ENCODE measurements at regions not wholly inside any gene's neighbourhood (a gene's known extent, or its start where the extent isn't known, plus 50 kb on each side); places are given as distances from the start of the nearest gene placed in this dataset.
"Not testable (repeated sequence)": the region's sequence is repeated elsewhere in the genome, so short reads cannot be mapped to it uniquely, and the experiment has no call there.

DNA sequence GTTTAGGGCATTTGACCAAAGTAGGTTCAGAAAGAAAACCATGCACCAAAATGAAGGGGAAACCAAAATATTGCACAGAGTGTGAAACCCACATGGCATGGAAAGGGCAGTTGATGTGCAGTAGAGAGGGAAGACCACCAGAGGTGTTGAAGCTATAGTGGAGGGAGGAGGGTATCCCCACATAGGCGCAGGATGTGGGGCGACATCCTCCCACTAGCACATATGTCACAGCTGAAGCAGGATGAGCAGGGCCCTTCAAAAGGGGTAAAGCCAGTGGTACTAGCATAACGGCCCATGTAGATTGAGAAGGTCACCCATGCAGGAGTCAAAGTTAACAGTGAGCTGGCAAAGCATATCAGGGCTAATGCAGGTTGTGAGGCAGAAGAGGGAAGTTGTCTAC, 563.5 kb downstream of the RPIA start:
- H3K9me3 Mint-ChIP-seq; H3K4me3 Mint-ChIP-seq; intact Hi-C loops (cut with micrococcal nuclease); H3K4me1 Mint-ChIP-seq (ENCODE audit: low read depth); H3K36me3 Mint-ChIP-seq (ENCODE audit: low read depth); H3K27me3 Mint-ChIP-seq; H3K27ac Mint-ChIP-seq: not testable (repeated sequence)

DNA sequence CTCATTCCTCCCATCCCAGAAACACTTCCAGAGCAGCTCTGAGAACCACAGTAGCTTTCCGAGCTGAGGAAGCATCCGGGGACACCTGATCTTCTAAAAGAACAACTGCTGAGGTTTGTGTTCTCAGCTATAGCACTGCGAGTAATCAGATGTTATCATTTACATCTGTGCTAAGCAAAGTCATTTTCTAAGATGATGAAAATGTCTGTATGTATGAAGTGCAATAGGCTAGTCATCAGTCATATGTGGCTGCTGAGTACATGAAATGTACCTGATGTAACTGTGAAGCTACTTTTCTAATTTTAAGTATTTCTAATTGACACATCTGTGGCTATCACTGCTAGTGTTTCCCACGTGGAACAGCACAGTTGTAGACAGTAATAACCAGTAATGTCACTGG, 582.0 kb downstream of the RPIA start:
- H3K36me3 Mint-ChIP-seq (ENCODE audit: low read depth) = not testable (repeated sequence)

DNA sequence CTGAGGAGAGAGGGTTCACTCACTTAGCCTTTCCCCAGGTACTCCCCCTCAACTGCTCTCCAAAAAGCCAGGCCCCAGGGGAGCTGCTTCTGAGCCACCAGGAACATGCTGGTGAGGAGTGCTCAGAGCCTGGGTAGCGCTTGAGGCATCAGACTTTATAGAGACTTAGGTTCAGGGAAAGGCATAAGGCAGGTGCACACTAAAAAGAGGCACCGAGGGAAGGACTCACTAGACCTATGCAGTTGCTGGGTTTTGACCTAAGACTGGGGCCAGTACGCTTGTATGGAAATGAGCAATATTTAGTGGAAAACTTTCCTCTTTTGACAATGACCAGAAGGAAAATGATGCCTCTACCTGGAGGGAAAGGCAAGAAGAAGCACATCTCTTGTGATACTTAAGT, 589.1 kb downstream of the RPIA start:
- H3K4me3 Mint-ChIP-seq; H3K36me3 Mint-ChIP-seq (ENCODE audit: low read depth); H3K27ac Mint-ChIP-seq; intact Hi-C loops (cut with micrococcal nuclease); H3K4me1 Mint-ChIP-seq (ENCODE audit: low read depth); H3K27me3 Mint-ChIP-seq; H3K9me3 Mint-ChIP-seq: not testable (repeated sequence)

More for the DNA sequence above, 582.0 kb downstream of the RPIA start:
- H3K4me3 Mint-ChIP-seq; H3K9me3 Mint-ChIP-seq; H3K27me3 Mint-ChIP-seq; H3K27ac Mint-ChIP-seq; H3K4me1 Mint-ChIP-seq (ENCODE audit: low read depth); intact Hi-C loops (cut with micrococcal nuclease): not testable (repeated sequence)

DNA sequence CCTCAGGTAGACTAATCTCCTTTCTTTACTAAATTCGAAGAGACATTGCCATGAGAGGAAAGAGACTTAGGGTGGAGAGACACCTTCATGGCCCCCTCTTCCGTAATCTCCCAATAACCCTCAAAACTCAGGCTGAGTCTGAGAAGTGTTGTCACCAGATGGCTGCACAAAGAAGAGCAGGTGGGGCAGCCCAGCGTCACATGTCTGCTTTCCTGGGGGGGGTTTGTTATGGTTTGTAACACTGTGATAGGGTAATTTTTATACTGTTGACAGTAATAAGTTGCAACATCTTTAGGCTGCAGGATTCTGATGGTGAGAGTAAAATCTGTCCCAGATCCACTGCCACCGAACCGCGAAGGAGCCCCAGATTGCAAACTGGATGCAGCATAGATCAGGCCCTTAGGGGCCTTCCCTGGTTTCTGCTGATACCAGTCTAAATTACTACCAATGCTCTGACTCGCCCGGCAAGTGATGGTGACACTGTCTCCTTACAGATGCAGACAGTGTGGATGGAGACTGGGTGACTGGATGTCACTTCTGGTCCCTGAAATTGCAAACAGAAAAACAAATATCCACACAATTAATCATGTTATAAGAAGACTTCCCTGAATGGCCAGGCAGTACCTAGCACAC, 595.1 kb downstream of the RPIA start:
- H3K36me3 Mint-ChIP-seq (ENCODE audit: low read depth); H3K27me3 Mint-ChIP-seq; intact Hi-C loops (cut with micrococcal nuclease); H3K4me3 Mint-ChIP-seq; H3K27ac Mint-ChIP-seq; H3K4me1 Mint-ChIP-seq (ENCODE audit: low read depth); H3K9me3 Mint-ChIP-seq: not testable (repeated sequence)

DNA sequence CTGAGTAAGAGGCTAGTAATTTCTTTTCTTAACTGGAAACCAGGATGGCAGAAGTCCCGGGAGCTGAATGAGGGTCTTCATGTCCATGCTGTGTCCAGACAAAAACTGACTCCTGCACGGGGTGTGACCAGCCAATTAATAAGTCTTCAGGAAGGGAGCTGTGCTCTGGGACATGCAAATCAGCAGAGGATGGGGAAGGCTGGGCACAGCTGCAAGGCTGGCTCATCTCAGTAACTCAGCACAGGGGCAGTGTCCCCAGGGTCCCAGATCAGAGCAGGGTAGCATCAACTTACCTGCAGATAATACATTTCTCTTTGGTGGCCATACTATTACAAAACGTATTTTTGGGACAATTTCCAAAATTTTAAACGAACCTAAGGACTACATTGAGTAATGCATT, 595.6 kb downstream of the RPIA start:
- H3K4me1 Mint-ChIP-seq (ENCODE audit: low read depth); intact Hi-C loops (cut with micrococcal nuclease); H3K4me3 Mint-ChIP-seq; H3K9me3 Mint-ChIP-seq; H3K27ac Mint-ChIP-seq; H3K27me3 Mint-ChIP-seq; H3K36me3 Mint-ChIP-seq (ENCODE audit: low read depth): not testable (repeated sequence)

DNA sequence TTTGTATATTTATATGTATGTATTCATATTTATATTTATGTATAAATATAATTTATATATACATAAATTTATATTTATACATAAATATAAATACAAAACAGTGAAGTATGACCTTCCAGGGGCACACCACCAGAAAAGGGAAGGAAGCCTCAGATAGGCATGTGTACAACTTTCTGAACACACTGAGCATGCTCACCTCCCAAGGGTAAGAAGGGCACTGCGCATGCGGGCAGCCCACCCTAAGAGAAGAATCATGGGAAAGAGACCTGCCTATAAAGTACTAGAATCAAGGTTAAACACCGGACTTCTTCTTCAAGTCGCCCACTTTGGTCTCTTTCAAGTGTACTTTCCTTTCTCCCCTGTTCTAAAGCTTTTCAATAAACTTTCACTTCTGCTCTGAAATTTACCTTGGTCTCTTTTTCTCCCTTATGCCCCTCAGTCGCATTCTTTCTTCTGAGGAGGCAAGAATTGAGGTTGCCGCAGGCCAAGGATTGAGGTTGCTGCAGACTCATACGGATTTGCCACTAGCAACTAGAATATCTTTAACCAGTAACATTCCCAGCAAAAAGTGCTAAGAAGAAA, 600.3 kb downstream of the RPIA start:
- H3K36me3 Mint-ChIP-seq (ENCODE audit: low read depth); H3K4me1 Mint-ChIP-seq (ENCODE audit: low read depth); H3K27me3 Mint-ChIP-seq; H3K9me3 Mint-ChIP-seq; intact Hi-C loops (cut with micrococcal nuclease); H3K4me3 Mint-ChIP-seq; H3K27ac Mint-ChIP-seq: not testable (repeated sequence)

DNA sequence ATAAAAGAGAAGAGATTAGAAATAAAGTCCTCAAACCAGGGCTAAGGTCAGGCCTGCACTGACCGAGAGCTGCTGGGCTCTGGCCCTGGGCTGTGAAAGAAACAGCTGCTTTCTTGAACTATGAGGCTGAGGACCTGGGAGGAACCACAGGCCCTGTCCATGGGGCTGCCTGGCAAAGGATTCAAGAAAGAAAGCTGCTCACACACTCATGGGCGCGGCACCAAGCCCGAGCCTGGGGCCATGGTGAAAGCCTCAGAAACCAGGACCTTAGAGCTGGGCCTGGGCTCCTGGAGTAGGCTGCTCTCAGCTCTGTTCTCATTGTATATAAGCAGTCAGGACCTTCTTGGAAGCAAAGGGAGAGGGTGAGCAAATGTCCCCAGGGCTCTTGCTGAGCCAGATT, 601.9 kb downstream of the RPIA start:
- H3K36me3 Mint-ChIP-seq (ENCODE audit: low read depth); intact Hi-C loops (cut with micrococcal nuclease); H3K27ac Mint-ChIP-seq; H3K9me3 Mint-ChIP-seq; H3K4me3 Mint-ChIP-seq; H3K27me3 Mint-ChIP-seq; H3K4me1 Mint-ChIP-seq (ENCODE audit: low read depth): not testable (repeated sequence)

DNA sequence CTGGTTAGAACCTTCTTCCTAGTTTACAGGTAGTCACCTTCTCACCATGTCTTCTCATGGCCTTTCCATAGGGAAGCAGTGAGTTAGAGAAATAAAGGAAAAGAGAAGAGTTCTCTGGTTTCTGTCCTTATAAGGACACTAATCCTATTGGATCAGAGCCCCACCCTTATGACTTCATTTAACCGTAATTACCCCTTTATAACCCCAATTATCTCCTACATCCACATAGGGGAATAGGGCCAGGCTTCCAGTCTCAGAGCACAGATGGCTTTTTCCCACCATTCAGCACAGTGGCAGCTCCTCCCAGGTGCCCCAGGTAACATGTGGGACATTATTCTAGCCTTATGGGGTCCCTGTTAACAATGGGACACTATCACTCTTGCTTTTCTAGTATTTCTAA, 602.9 kb downstream of the RPIA start:
- intact Hi-C loops (cut with micrococcal nuclease); H3K4me1 Mint-ChIP-seq (ENCODE audit: low read depth); H3K9me3 Mint-ChIP-seq; H3K27me3 Mint-ChIP-seq; H3K27ac Mint-ChIP-seq; H3K4me3 Mint-ChIP-seq; H3K36me3 Mint-ChIP-seq (ENCODE audit: low read depth): not testable (repeated sequence)

DNA sequence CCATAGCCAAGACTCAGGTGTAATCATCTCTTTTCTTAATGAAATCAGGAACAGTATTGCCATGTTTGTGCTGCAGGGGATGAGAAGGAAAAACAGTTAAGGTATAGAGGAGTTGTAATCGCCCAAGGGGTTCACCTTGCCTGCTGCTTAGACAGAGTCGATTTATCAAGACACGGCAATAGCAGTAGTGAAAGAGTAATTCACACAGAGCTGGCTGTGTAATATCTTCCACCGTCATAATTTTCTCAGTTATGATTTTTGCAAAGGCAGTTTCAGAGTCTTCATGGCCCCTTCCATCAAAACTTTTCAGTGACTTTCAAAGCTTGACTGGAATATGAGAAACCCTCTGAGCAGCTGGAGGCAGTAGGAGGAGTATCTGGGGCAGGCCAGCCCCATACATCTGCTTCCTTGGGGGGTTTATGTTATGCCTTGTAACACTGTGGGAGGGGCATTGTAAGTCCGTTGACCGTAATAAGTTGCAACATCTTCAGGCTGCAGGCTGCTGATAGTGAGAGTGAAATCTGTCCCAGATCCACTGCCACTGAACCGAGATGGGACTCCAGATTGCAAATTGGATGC, 605.4 kb downstream of the RPIA start:
- H3K27me3 Mint-ChIP-seq; H3K27ac Mint-ChIP-seq; intact Hi-C loops (cut with micrococcal nuclease): not testable (repeated sequence)

DNA sequence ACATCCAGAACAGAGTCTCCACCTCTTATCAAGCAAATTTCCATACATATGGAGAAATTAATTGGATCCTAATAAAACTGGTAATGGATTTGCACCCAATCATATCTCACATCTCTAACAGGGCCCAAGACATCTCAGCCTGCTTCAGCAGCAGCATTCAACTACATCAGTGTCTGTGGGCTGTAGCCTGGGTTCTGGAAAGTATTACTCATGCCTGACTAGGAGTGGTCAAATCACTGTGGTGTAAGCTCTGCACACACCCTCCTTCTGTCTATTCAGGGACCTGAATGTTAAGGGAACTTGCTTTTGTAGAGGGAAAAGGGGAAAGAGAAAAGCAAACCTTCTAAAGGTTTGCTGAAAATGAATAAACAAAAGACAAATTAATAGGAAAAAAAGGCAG, 607.7 kb downstream of the RPIA start:
- intact Hi-C loops (cut with micrococcal nuclease); H3K36me3 Mint-ChIP-seq (ENCODE audit: low read depth); H3K9me3 Mint-ChIP-seq; H3K4me3 Mint-ChIP-seq; H3K27ac Mint-ChIP-seq; H3K4me1 Mint-ChIP-seq (ENCODE audit: low read depth); H3K27me3 Mint-ChIP-seq: not testable (repeated sequence)

More for the DNA sequence above, 605.4 kb downstream of the RPIA start:
- not testable (repeated sequence) for H3K4me1 Mint-ChIP-seq (ENCODE audit: low read depth); H3K36me3 Mint-ChIP-seq (ENCODE audit: low read depth); H3K9me3 Mint-ChIP-seq; H3K4me3 Mint-ChIP-seq

DNA sequence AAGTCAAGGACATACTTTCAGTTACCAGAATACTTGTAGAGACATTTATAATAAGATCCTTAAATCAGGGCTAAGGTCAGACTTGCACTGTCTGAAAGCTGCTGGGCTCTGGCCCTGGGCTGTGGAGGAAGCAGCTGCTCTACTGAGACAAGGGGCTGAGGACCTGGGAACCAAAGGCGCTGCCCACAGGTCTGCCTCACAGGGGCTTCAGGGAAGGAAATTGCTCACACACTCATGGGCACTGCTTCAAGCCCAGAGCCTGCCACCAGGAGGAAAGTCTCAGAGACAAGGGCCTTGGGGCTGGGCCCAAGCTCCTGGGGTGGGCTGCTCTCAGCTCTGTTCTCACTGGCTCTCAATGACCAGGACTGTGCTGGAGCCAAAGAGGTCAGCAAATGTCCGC, 614.1 kb downstream of the RPIA start:
- H3K36me3 Mint-ChIP-seq (ENCODE audit: low read depth); H3K4me1 Mint-ChIP-seq (ENCODE audit: low read depth); intact Hi-C loops (cut with micrococcal nuclease); H3K9me3 Mint-ChIP-seq; H3K27ac Mint-ChIP-seq; H3K4me3 Mint-ChIP-seq; H3K27me3 Mint-ChIP-seq: not testable (repeated sequence)

DNA sequence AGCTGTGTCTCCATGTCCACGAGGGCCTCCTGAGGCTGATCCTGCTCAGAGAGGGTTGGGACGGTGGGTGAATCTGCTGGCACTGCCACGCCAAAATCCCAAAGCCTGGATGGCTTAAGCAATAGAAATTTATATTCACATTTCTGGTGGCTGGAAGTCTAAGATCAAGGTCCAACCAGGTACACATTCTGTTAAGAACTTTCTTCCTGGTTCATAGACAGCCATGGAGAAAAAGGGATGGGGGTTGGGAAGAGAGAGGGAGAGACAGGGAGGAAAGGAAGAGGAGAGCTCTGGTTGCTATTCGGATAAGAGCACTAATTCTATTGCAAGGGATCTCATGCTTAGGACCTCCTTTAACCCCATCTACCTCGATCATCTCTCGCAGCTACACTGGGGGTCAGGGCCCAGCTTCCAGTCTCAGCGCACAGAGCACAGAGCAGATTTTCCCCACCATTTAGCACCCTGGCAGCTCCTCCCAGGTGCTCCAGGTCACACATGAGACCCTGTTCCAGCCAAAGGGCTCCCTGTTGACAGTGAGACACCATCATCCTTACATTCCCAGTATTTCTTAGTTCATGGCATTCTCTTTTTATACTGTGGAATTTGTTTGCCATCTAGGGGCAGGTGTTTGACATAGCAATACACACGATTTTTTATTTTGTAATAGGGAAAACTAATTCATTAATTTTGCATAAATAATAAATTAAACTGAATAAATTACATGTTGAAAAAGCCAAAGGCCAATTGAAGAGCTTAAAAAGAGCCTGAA, 615.6 kb downstream of the RPIA start:
- H3K4me1 Mint-ChIP-seq (ENCODE audit: low read depth); H3K27ac Mint-ChIP-seq; H3K36me3 Mint-ChIP-seq (ENCODE audit: low read depth); H3K27me3 Mint-ChIP-seq; intact Hi-C loops (cut with micrococcal nuclease); H3K4me3 Mint-ChIP-seq; H3K9me3 Mint-ChIP-seq: not testable (repeated sequence)

DNA sequence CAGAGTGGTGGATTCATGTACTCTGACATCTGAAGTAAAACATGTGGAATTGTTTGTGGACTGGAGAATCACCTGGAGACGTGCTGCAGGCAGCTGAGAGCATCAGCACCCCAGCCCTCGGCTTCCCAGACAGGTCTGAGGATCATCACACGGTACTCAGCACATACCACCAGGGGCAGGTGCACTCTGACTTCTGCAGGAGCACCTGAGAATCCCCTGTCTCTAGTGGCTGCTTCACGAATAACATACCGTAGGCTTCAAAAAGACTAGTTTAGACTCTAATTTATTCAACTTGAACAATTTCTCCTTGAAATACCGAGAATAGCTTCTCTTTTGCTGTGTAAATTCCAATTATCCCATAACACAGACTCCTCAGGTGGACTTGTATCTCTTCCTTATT, 627.5 kb downstream of the RPIA start:
- H3K36me3 Mint-ChIP-seq (ENCODE audit: low read depth); intact Hi-C loops (cut with micrococcal nuclease); H3K27me3 Mint-ChIP-seq; H3K27ac Mint-ChIP-seq; H3K4me3 Mint-ChIP-seq; H3K4me1 Mint-ChIP-seq (ENCODE audit: low read depth); H3K9me3 Mint-ChIP-seq: not testable (repeated sequence)

DNA sequence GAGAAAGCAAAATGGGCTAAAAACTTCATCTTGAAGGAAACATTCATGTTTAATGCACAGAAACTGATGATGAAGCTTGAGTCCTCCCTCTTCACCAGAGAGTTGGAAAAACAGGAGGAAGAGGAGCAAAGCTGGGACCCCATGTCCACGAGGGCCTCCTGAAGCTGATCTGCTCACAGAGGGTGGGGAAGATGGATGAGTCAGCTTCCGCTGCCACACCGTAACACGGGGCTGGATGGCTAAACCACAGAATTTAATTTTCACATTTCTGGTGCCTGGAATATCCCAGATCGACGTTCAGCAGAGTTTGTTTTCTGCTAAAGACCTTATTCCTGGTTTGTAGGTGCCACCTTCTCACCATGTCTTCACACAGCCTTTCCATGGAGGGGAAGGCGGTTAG, 634.4 kb downstream of the RPIA start:
- H3K4me1 Mint-ChIP-seq (ENCODE audit: low read depth); intact Hi-C loops (cut with micrococcal nuclease); H3K27me3 Mint-ChIP-seq; H3K9me3 Mint-ChIP-seq; H3K36me3 Mint-ChIP-seq (ENCODE audit: low read depth); H3K4me3 Mint-ChIP-seq; H3K27ac Mint-ChIP-seq: not testable (repeated sequence)

DNA sequence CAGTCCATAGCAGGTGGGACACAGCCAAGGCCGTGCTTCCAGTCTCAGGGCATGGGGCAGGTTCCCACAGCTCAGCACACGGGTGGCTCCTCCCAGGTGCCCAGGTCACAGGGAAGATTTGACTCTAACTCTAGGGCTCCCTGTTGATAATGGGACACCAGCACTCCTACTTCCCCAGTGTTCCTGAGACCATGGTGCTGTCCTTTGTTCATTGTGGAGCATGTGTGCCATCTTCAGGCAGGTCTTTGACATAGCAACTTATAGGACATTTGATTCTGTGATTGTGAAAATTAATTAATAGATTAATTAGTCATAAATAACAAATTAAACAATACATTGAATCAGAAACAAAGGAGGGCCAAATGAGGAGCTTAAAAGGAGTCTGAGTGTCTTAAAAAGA, 635.0 kb downstream of the RPIA start:
- H3K27me3 Mint-ChIP-seq; H3K4me3 Mint-ChIP-seq; intact Hi-C loops (cut with micrococcal nuclease); H3K27ac Mint-ChIP-seq; H3K9me3 Mint-ChIP-seq; H3K4me1 Mint-ChIP-seq (ENCODE audit: low read depth); H3K36me3 Mint-ChIP-seq (ENCODE audit: low read depth): not testable (repeated sequence)

Data from dendritic cell treated with granulocyte-macrophage colony-stimulating factor and Interleukin-4, amounts not matched to agents 40 ng/mL and 50 ng/mL, for 4 days (primary cell).